Peyer's patch (tissue), 4 donors: ENCODE measurements at regions not wholly inside any gene's neighbourhood (a gene's known extent, or its start where the extent isn't known, plus 50 kb on each side); places are given as distances from the start of the nearest gene placed in this dataset.

ENCODE experiments used
- POLR2A ChIP-seq, 2 donors: fragments of 450-650 bp; IDR thresholded peaks; one replicate each; pipeline ENCODE4 v1.5.1; 2017; ENCODE audit warnings: antibody characterized with exemption in 2 of 2, mild to moderate bottlenecking in 2 of 2, moderate library complexity in 2 of 2
- TF ChIP-seq, protein P1 (sequence below), 6 experiments: fragments of 450-650 bp in 4 of 6; fragments of 200-600 bp in 2 of 6; sonication (generic) in 1 of 6; IDR thresholded peaks; one replicate each; pipeline ENCODE4 v1.5.1; 2017 to 2019; ENCODE audit warnings: antibody characterized with exemption in 6 of 6, mild to moderate bottlenecking in 3 of 6, moderate library complexity in 1 of 6

DNA sequence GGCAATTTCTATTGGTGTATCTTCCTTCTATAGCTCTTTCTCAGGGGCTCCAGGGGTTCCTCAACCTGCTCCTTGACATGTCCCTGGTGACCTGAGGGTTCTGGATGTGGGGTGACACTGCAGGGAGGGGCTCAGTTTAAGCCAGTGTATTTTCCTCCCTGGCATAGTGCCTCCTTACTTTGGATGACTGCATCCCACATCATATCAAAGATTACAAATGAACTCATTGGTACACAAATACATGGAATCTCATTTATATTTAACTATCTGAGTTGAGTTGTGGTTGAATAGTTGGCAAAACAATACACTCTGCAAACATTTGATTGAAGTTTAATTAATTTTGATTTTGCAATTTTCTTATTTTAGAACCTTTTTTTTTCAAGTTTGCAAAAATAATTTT lies 268.2 kb upstream of the SKOR2 start:
- TF ChIP-seq, protein P1, sequence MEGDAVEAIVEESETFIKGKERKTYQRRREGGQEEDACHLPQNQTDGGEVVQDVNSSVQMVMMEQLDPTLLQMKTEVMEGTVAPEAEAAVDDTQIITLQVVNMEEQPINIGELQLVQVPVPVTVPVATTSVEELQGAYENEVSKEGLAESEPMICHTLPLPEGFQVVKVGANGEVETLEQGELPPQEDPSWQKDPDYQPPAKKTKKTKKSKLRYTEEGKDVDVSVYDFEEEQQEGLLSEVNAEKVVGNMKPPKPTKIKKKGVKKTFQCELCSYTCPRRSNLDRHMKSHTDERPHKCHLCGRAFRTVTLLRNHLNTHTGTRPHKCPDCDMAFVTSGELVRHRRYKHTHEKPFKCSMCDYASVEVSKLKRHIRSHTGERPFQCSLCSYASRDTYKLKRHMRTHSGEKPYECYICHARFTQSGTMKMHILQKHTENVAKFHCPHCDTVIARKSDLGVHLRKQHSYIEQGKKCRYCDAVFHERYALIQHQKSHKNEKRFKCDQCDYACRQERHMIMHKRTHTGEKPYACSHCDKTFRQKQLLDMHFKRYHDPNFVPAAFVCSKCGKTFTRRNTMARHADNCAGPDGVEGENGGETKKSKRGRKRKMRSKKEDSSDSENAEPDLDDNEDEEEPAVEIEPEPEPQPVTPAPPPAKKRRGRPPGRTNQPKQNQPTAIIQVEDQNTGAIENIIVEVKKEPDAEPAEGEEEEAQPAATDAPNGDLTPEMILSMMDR (IDR thresholded peaks at IDR 0.05) = no peak
- no peak for TF ChIP-seq POLR2A (IDR thresholded peaks at IDR 0.05)
